WTC11 (cell line): ENCODE measurements at regions not wholly inside any gene's neighbourhood (a gene's known extent, or its start where the extent isn't known, plus 50 kb on each side); places are given as distances from the start of the nearest gene placed in this dataset.

Experiments used
- ATAC-seq: fragments of 200-7000 bp; cut with Tn5 transposase; 2 replicates; pipeline ENCODE4 v1.10.0; 2021; ENCODE audit warnings: mild to moderate bottlenecking, moderate library complexity
- CTCF ChIA-PET: fragments of 300-600 bp; sonication (Branson Sonifier 250); formaldehyde crosslinking; loops from one replicate; lab custom pipeline; 2021; ENCODE audit warnings: antibody characterized with exemption; lab: Charles Lee
- POLR2A ChIA-PET: fragments of 350-600 bp; sonication (Branson Sonifier 250); formaldehyde crosslinking; loops from one replicate; lab custom pipeline; 2021; ENCODE audit warnings: antibody characterized with exemption; lab: Charles Lee
- DNase-seq: peaks from one replicate; pipeline ENCODE4 v3.0.0; 2021; ENCODE audit warnings: low spot score
- H3K27ac Mint-ChIP-seq: 2 replicates; pipeline ENCODE4 v1.8.0; 2021; ENCODE audit warnings: mixed read lengths
- H3K27me3 Mint-ChIP-seq: 2 replicates; pipeline ENCODE4 v1.8.0; 2021; ENCODE audit warnings: low read depth, mild to moderate bottlenecking, moderate library complexity, mixed read lengths
- H3K36me3 Mint-ChIP-seq: 2 replicates; pipeline ENCODE4 v1.8.0; 2021; ENCODE audit warnings: mixed read lengths
- H3K4me1 Mint-ChIP-seq: 2 replicates; pipeline ENCODE4 v1.8.0; 2022; ENCODE audit warnings: mixed read lengths
- H3K4me3 Mint-ChIP-seq: 2 replicates; pipeline ENCODE4 v1.8.0; 2021; ENCODE audit warnings: mild to moderate bottlenecking, moderate library complexity, mixed read lengths
- H3K9me3 Mint-ChIP-seq: 2 replicates; pipeline ENCODE4 v1.8.0; 2021; ENCODE audit warnings: mixed read lengths
- ATF2 ChIP-seq: sonication (generic); formaldehyde crosslinking; IDR thresholded peaks from 2 replicates; pipeline ENCODE4 v1.8.1; 2022; ENCODE audit warnings: low read depth, missing genetic modification reagents, borderline replicate concordance
- CDX4 ChIP-seq: fragments of 250-450 bp; sonication (Bioruptor Pico); IDR thresholded peaks from 2 replicates; pipeline ENCODE4 v1.9.0; 2021; ENCODE audit warnings: moderate library complexity, mild to moderate bottlenecking, inconsistent platforms, borderline replicate concordance
- ELF4 ChIP-seq: sonication (generic); formaldehyde crosslinking; IDR thresholded peaks from 2 replicates; pipeline ENCODE4 v1.8.1; 2022; ENCODE audit warnings: low read depth, mild to moderate bottlenecking, moderate library complexity, missing genetic modification reagents
- EMX1 ChIP-seq: fragments of 250-450 bp; sonication (Bioruptor Pico); IDR thresholded peaks from 2 replicates; pipeline ENCODE4 v1.8.0; 2021; ENCODE audit warnings: mild to moderate bottlenecking
- FOXJ3 ChIP-seq: sonication (generic); formaldehyde crosslinking; IDR thresholded peaks from 2 replicates; pipeline ENCODE4 v1.9.0; 2021; ENCODE audit warnings: missing genetic modification reagents, mild to moderate bottlenecking, borderline replicate concordance
- KAT7 ChIP-seq: sonication (generic); formaldehyde crosslinking; IDR thresholded peaks from 2 replicates; pipeline ENCODE4 v1.8.1; 2023; ENCODE audit warnings: missing genetic modification reagents, mild to moderate bottlenecking, borderline replicate concordance
- MXD4 ChIP-seq: fragments of 250-450 bp; sonication (Bioruptor Pico); IDR thresholded peaks from 2 replicates; pipeline ENCODE4 v1.8.0; 2021; ENCODE audit warnings: mild to moderate bottlenecking, moderate library complexity, borderline replicate concordance
- NR2C2 ChIP-seq: sonication (generic); formaldehyde crosslinking; IDR thresholded peaks from 2 replicates; pipeline ENCODE4 v1.8.0; 2022; ENCODE audit warnings: mild to moderate bottlenecking, missing genetic modification reagents
- PREB ChIP-seq: sonication (generic); formaldehyde crosslinking; IDR thresholded peaks from 2 replicates; pipeline ENCODE4 v1.8.1; 2022; ENCODE audit warnings: mild to moderate bottlenecking, missing genetic modification reagents, moderate library complexity, borderline replicate concordance
- RELA ChIP-seq: sonication (generic); formaldehyde crosslinking; IDR thresholded peaks from 2 replicates; pipeline ENCODE4 v1.8.1; 2022; ENCODE audit warnings: missing genetic modification reagents, mild to moderate bottlenecking, borderline replicate concordance
- SMAD3 ChIP-seq: sonication (generic); formaldehyde crosslinking; IDR thresholded peaks from 2 replicates; pipeline ENCODE4 v1.8.0; 2022; ENCODE audit warnings: missing genetic modification reagents, mild to moderate bottlenecking, borderline replicate concordance
- SMAD4 ChIP-seq: sonication (generic); formaldehyde crosslinking; IDR thresholded peaks from 2 replicates; pipeline ENCODE4 v1.8.0; 2022; ENCODE audit warnings: mild to moderate bottlenecking, missing genetic modification reagents
- SP1 ChIP-seq: sonication (generic); formaldehyde crosslinking; conservative IDR thresholded peaks from 2 replicates; pipeline ENCODE4 v1.8.1; 2022; ENCODE audit warnings: missing genetic modification reagents
- TEAD1 ChIP-seq: sonication (generic); formaldehyde crosslinking; IDR thresholded peaks from 2 replicates; pipeline ENCODE4 v1.8.0; 2022; ENCODE audit warnings: mild to moderate bottlenecking, missing genetic modification reagents
- TEAD4 ChIP-seq: sonication (generic); formaldehyde crosslinking; IDR thresholded peaks from 2 replicates; pipeline ENCODE4 v1.8.0; 2022; ENCODE audit warnings: mild to moderate bottlenecking, missing genetic modification reagents
- ZBTB43 ChIP-seq: sonication (generic); formaldehyde crosslinking; IDR thresholded peaks from 2 replicates; pipeline ENCODE4 v1.8.1; 2023; ENCODE audit warnings: mild to moderate bottlenecking, missing genetic modification reagents
- ZNF263 ChIP-seq: sonication (generic); formaldehyde crosslinking; IDR thresholded peaks from 2 replicates; pipeline ENCODE4 v1.8.1; 2022; ENCODE audit warnings: low read depth, mild to moderate bottlenecking, moderate library complexity, missing genetic modification reagents
- ZNF281 ChIP-seq: sonication (generic); formaldehyde crosslinking; IDR thresholded peaks from 2 replicates; pipeline ENCODE4 v1.8.0; 2023; ENCODE audit warnings: mild to moderate bottlenecking, missing genetic modification reagents
- ZNF425 ChIP-seq: fragments of 250-450 bp; sonication (Bioruptor Pico); conservative IDR thresholded peaks from 2 replicates; pipeline ENCODE4 v1.9.0; 2021; ENCODE audit warnings: mild to moderate bottlenecking

GRCh38 chr4:177967328-177967727 is 525.1 kb upstream of the AGA start:
- H3K36me3 Mint-ChIP-seq = no peaks in the 10 kb centered on the region
- H3K27me3 Mint-ChIP-seq = no peaks in the 10 kb centered on the region
- no peak for TF ChIP-seq ZNF281 (CRISPR knock-in tag)
- no peak for TF ChIP-seq ZBTB43 (CRISPR knock-in tag)
- TF ChIP-seq SMAD4 (CRISPR knock-in tag) = no peak
- TF ChIP-seq TEAD1 (CRISPR knock-in tag) = no peak
- no peak for TF ChIP-seq ATF2 (CRISPR knock-in tag)
- TF ChIP-seq TEAD4 (CRISPR knock-in tag) = no peak
- no peak for TF ChIP-seq EMX1
- no peak for TF ChIP-seq PREB (CRISPR knock-in tag)
- no peak for TF ChIP-seq ZNF425 (CRISPR knock-in tag)
- TF ChIP-seq ZNF263 (CRISPR knock-in tag) = no peak
- TF ChIP-seq NR2C2 (CRISPR knock-in tag) = no peak
- TF ChIP-seq RELA (CRISPR knock-in tag) = no peak
- no peak for TF ChIP-seq MXD4 (CRISPR knock-in tag)
- TF ChIP-seq KAT7 = no peak
- no peak for TF ChIP-seq FOXJ3
- TF ChIP-seq ELF4 (CRISPR knock-in tag) = no peak
- no peak for TF ChIP-seq SMAD3 (CRISPR knock-in tag)
- no peak for TF ChIP-seq SP1
- no peak for TF ChIP-seq CDX4
- peaks cover 3% of the 10 kb centered on the region for H3K4me1 Mint-ChIP-seq
- H3K4me3 Mint-ChIP-seq = no peak overlapping the region
- ChIA-PET CTCF (no interaction called here), POLR2A (no interaction called here)
- no peak for ATAC-seq
- no peak overlapping the region for H3K27ac Mint-ChIP-seq
- no peak for DNase-seq
- no peaks in the 10 kb centered on the region for H3K9me3 Mint-ChIP-seq
